Mucosa of descending colon (tissue), 3 donors: ENCODE measurements at regions not wholly inside any gene's neighbourhood (a gene's known extent, or its start where the extent isn't known, plus 50 kb on each side); places are given as distances from the start of the nearest gene placed in this dataset.
"Not testable (repeated sequence)": the region's sequence is repeated elsewhere in the genome, so short reads cannot be mapped to it uniquely, and the experiment has no call there.

ENCODE experiments used
- ATAC-seq: fragments of 200-7000 bp; cut with Tn5 transposase; one replicate; pipeline ENCODE4 v1.9.1; 2020; ENCODE audit warnings: mild to moderate bottlenecking, moderate library complexity
- DNase-seq, 3 donors: peaks; one replicate each; pipeline ENCODE4 v3.0.0-alpha.2; 2020
- H3K36me3 ChIP-seq: fragments of 200-600 bp; one replicate; pipeline ENCODE4 v1.8.0; 2021; ENCODE audit warnings: low read depth, mild to moderate bottlenecking
- H3K4me1 ChIP-seq: fragments of 200-600 bp; one replicate; pipeline ENCODE4 v1.8.0; 2021; ENCODE audit warnings: low read depth, mild to moderate bottlenecking
- H3K4me3 ChIP-seq: fragments of 200-600 bp; one replicate; pipeline ENCODE4 v1.8.0; 2021; ENCODE audit warnings: mild to moderate bottlenecking
- H3K9me3 ChIP-seq: fragments of 200-600 bp; one replicate; pipeline ENCODE4 v1.8.0; 2021; ENCODE audit warnings: mild to moderate bottlenecking
- CTCF ChIP-seq: fragments of 200-600 bp; IDR thresholded peaks from one replicate; pipeline ENCODE4 v1.8.0; 2022; ENCODE audit warnings: antibody characterized with exemption, mild to moderate bottlenecking
- intact Hi-C, 2 donors: fragments of 100-400 bp; cut with DNase I in 1 of 2; cut with micrococcal nuclease in 1 of 2; formaldehyde crosslinking; loops; one replicate each; pipeline versions ENCODE4 v1.11.0 to v1.11.1; 2022; cut with DNase I, micrococcal nuclease
- donor health status: DM: no; HTN: no; CAD: no; lungs with moderate emphysema.
- donor health status: DM: no; HTN: no; CAD: no.
- donor health status: DM: no; HTN: yes; CAD: no.

GRCh38 chr12:88836156-88836555, 255.9 kb upstream of the KITLG start:
- intact Hi-C loops = no loop called here
- ATAC-seq = no peak
- DNase-seq = no peak
- Histone ChIP-seq H3K4me3 (no peak overlapping the region), H3K9me3 (peaks cover 11% of the 10 kb centered on the region), H3K4me1 (no peaks in the 10 kb centered on the region), H3K36me3 (no peaks in the 10 kb centered on the region)
- TF ChIP-seq CTCF = no peak

- intact Hi-C loops = no loop called here
- no peak for TF ChIP-seq CTCF
- no peaks in the 10 kb centered on the region for H3K36me3 ChIP-seq
- no peak overlapping the region for H3K4me3 ChIP-seq
- H3K9me3 ChIP-seq = peaks cover 10% of the 10 kb centered on the region
- H3K4me1 ChIP-seq = no peaks in the 10 kb centered on the region
- no peak for ATAC-seq
- DNase-seq = no peak
These were observed 254.0 kb upstream of the KITLG start for GRCh38 chr12:88834226-88834625.

- Histone ChIP-seq H3K4me3 (no peak overlapping the region), H3K36me3 (no peaks in the 10 kb centered on the region), H3K9me3 (peaks cover 5% of the 10 kb centered on the region), H3K4me1 (no peaks in the 10 kb centered on the region)
- no peak for DNase-seq
- TF ChIP-seq CTCF = no peak
- no peak for ATAC-seq
- intact Hi-C loops = no loop called here
These were observed 253.4 kb upstream of the KITLG start for GRCh38 chr12:88833641-88834116.

- H3K4me3 ChIP-seq, ATAC-seq, DNase-seq, H3K36me3 ChIP-seq, H3K9me3 ChIP-seq, H3K4me1 ChIP-seq, intact Hi-C loops: not testable (repeated sequence)
These were observed 248.3 kb upstream of the KITLG start for GRCh38 chr12:88828537-88828936.

GRCh38 chr12:88820012-88820411, 239.7 kb upstream of the KITLG start:
- TF ChIP-seq CTCF = no peak
- Histone ChIP-seq H3K9me3 (no peaks in the 10 kb centered on the region), H3K4me3 (no peak overlapping the region), H3K36me3 (no peaks in the 10 kb centered on the region), H3K4me1 (no peaks in the 10 kb centered on the region)
- intact Hi-C loops = no loop called here
- no peak for ATAC-seq
- no peak for DNase-seq

- DNase-seq = no peak
- Histone ChIP-seq H3K36me3 (no peaks in the 10 kb centered on the region), H3K4me1 (no peaks in the 10 kb centered on the region), H3K9me3 (no peaks in the 10 kb centered on the region), H3K4me3 (no peak overlapping the region)
- no peak for TF ChIP-seq CTCF
- no peak for ATAC-seq
- intact Hi-C loops = no loop called here
These were observed 235.9 kb upstream of the KITLG start for GRCh38 chr12:88816201-88816600.
